CD14-positive monocyte (primary cell): ENCODE measurements at regions not wholly inside any gene's neighbourhood (a gene's known extent, or its start where the extent isn't known, plus 50 kb on each side); places are given as distances from the start of the nearest gene placed in this dataset.

Experiments
- DNase-seq, 3 donors: peaks; one replicate each; pipeline ENCODE4 v3.0.0-alpha.2; 2011 to 2022
- H2AFZ ChIP-seq: 2 replicates; pipeline ENCODE4 v1.6.0; 2012; ENCODE audit warnings: mild to moderate bottlenecking, low read depth, low read length, inconsistent platforms; ENCODE audit not compliant: insufficient read depth, poor library complexity, severe bottlenecking
- H3K27ac ChIP-seq, 2 donors: 1 replicate in 1 of 2; 2 replicates in 1 of 2; pipeline ENCODE4 v1.5.1; 2012 to 2013; ENCODE audit warnings: low read length in 2 of 2, control low read depth in 1 of 2, inconsistent platforms in 1 of 2, low read depth in 1 of 2, mild to moderate bottlenecking in 1 of 2
- H3K27me3 ChIP-seq, 2 donors: one replicate each; pipeline versions ENCODE4 v1.6.0 to v1.6.1; 2011 to 2013; ENCODE audit warnings: low read length in 2 of 2; ENCODE audit not compliant: control insufficient read depth in 2 of 2, insufficient read depth in 2 of 2
- H3K36me3 ChIP-seq, 2 donors: replicated peaks in 1 of 2; 1 replicate in 1 of 2; 2 replicates in 1 of 2; pipeline versions ENCODE4 v1.5.1 to v1.6.1; 2012 to 2013; ENCODE audit warnings: low read length in 2 of 2, control low read depth in 1 of 2, inconsistent platforms in 1 of 2, mild to moderate bottlenecking in 1 of 2; ENCODE audit not compliant: insufficient read depth in 2 of 2, control insufficient read depth in 1 of 2
- H3K4me1 ChIP-seq, 2 donors: 1 replicate in 1 of 2; 2 replicates in 1 of 2; pipeline versions ENCODE4 v1.5.1 to v1.6.1; 2012 to 2013; ENCODE audit warnings: low read length in 2 of 2, control low read depth in 1 of 2, inconsistent platforms in 1 of 2, mild to moderate bottlenecking in 1 of 2, moderate library complexity in 1 of 2; ENCODE audit not compliant: insufficient read depth in 2 of 2, control insufficient read depth in 1 of 2
- H3K4me2 ChIP-seq: replicated peaks from 2 replicates; pipeline ENCODE3; 2012; ENCODE audit warnings: low read length, moderate library complexity, mild to moderate bottlenecking; ENCODE audit not compliant: poor library complexity, severe bottlenecking; ENCODE audit errors: extremely low read depth
- H3K4me3 ChIP-seq, 3 experiments: fragments of 200-600 bp in 1 of 3; sonication (generic) in 1 of 3; replicated peaks in 1 of 3; 1 replicate in 2 of 3; 2 replicates in 1 of 3; pipeline ENCODE4 v1.5.1; 2011 to 2013; ENCODE audit warnings: low read length in 3 of 3, mild to moderate bottlenecking in 3 of 3, control low read depth in 2 of 3, low read depth in 2 of 3, inconsistent platforms in 1 of 3, moderate library complexity in 1 of 3
- H3K79me2 ChIP-seq: 2 replicates; pipeline ENCODE4 v1.6.0; 2012; ENCODE audit warnings: mild to moderate bottlenecking, control low read depth, inconsistent platforms, low read length, moderate library complexity; ENCODE audit not compliant: insufficient read depth
- H3K9ac ChIP-seq: 2 replicates; pipeline ENCODE4 v1.6.0; 2017; ENCODE audit warnings: low read length, mild to moderate bottlenecking; ENCODE audit not compliant: insufficient read depth, poor library complexity, severe bottlenecking
- H3K9me3 ChIP-seq, 2 donors: replicated peaks in 1 of 2; 1 replicate in 1 of 2; 2 replicates in 1 of 2; pipeline versions ENCODE4 v1.5.1 to v1.6.1; 2012 to 2013; ENCODE audit warnings: low read length in 2 of 2, control low read depth in 1 of 2; ENCODE audit not compliant: control insufficient read depth in 1 of 2, insufficient read depth in 1 of 2
- H4K20me1 ChIP-seq: 2 replicates; pipeline ENCODE4 v1.6.0; 2012; ENCODE audit warnings: mild to moderate bottlenecking, low read length, control low read depth, moderate library complexity; ENCODE audit not compliant: insufficient read depth
- H3K27ac Mint-ChIP-seq, 7 donors: one replicate each; pipeline ENCODE4 v1.8.0; 2020; ENCODE audit warnings: mild to moderate bottlenecking in 7 of 7, mixed read lengths in 7 of 7, moderate library complexity in 6 of 7, inconsistent platforms in 2 of 7
- H3K27me3 Mint-ChIP-seq, 3 donors: one replicate each; pipeline ENCODE4 v1.8.0; 2021 to 2022; ENCODE audit warnings: low read depth in 3 of 3, mild to moderate bottlenecking in 3 of 3, mixed read lengths in 3 of 3, moderate library complexity in 3 of 3, inconsistent platforms in 1 of 3
- H3K36me3 Mint-ChIP-seq, 2 donors: one replicate each; pipeline ENCODE4 v1.8.0; 2020; ENCODE audit warnings: mixed read lengths in 2 of 2, inconsistent platforms in 1 of 2, mild to moderate bottlenecking in 1 of 2
- H3K4me1 Mint-ChIP-seq: one replicate; pipeline ENCODE4 v1.8.0; 2020; ENCODE audit warnings: mild to moderate bottlenecking, mixed read lengths
- H3K4me3 Mint-ChIP-seq, 2 donors: one replicate each; pipeline ENCODE4 v1.8.0; 2020; ENCODE audit warnings: mild to moderate bottlenecking in 2 of 2, mixed read lengths in 2 of 2, moderate library complexity in 1 of 2
- H3K9me3 Mint-ChIP-seq, 7 donors: one replicate each; pipeline ENCODE4 v1.8.0; 2020 to 2022; ENCODE audit warnings: mixed read lengths in 7 of 7, mild to moderate bottlenecking in 6 of 7, moderate library complexity in 6 of 7, inconsistent platforms in 2 of 7
- CTCF ChIP-seq: fragments of 200-600 bp; IDR thresholded peaks from one replicate; pipeline ENCODE4 v1.8.0; 2022; ENCODE audit warnings: antibody characterized with exemption, mild to moderate bottlenecking
- WGBS: methylation state at CpG from one replicate; pipeline ENCODE4 v1.1.5; 2013; ENCODE audit warnings: missing lambda C conversion rate; ENCODE audit not compliant: insufficient coverage; 5-methylcytosine and 5-hydroxymethylcytosine counted together
- intact Hi-C, 2 donors: fragments of 100-400 bp; cut with micrococcal nuclease; formaldehyde crosslinking; loops; one replicate each; pipeline versions ENCODE4 v1.15.0 to v1.15.1; 2023

- WGBS: 96% methylated on average over 3 of the region's 5 CpGs
- H3K27ac ChIP-seq: no peak overlapping the region
Observed at GRCh38 chr17:62867303-62867702, 59.2 kb upstream of the MARCHF10 start.

GRCh38 chr17:62866471-62866870 lies 58.4 kb upstream of the MARCHF10 start:
- H3K36me3 Mint-ChIP-seq: no peaks in the 10 kb centered on the region
- no peak overlapping the region for H3K4me3 Mint-ChIP-seq
- Histone ChIP-seq H3K27ac (no peak overlapping the region), H2AFZ (no peak overlapping the region), H3K27me3 (no peaks in the 10 kb centered on the region), H3K36me3 (no peaks in the 10 kb centered on the region), H3K9me3 (no peaks in the 10 kb centered on the region), H4K20me1 (no peaks in the 10 kb centered on the region), H3K4me3 (no peak overlapping the region), H3K9ac (no peak overlapping the region), H3K79me2 (no peaks in the 10 kb centered on the region), H3K4me1 (no peaks in the 10 kb centered on the region), H3K4me2 (no peak overlapping the region)
- 10% methylated on average over 2 of the region's 3 CpGs for WGBS
- TF ChIP-seq CTCF: no peak
- no peaks in the 10 kb centered on the region for H3K4me1 Mint-ChIP-seq
- H3K9me3 Mint-ChIP-seq: peaks cover 0 to 5% (median 0%) of the 10 kb centered on the region in 7 donors
- intact Hi-C loops: no loop called here
- H3K27ac Mint-ChIP-seq: no peak overlapping the region
- no peak for DNase-seq
- peaks cover 2 to 9% (median 4%) of the 10 kb centered on the region in 3 donors for H3K27me3 Mint-ChIP-seq

More at GRCh38 chr17:62867303-62867702, 59.2 kb upstream of the MARCHF10 start:
- TF ChIP-seq CTCF: no peak
- DNase-seq: no peak
- Histone ChIP-seq H3K9ac (no peak overlapping the region), H3K79me2 (no peaks in the 10 kb centered on the region), H3K9me3 (no peaks in the 10 kb centered on the region), H2AFZ (no peak overlapping the region), H3K36me3 (no peaks in the 10 kb centered on the region), H4K20me1 (no peaks in the 10 kb centered on the region), H3K27me3 (no peaks in the 10 kb centered on the region), H3K4me2 (no peak overlapping the region), H3K4me1 (no peaks in the 10 kb centered on the region), H3K4me3 (no peak overlapping the region)
- Mint-ChIP-seq H3K27me3 (peaks cover 2 to 6% (median 4%) of the 10 kb centered on the region in 3 donors), H3K4me3 (no peak overlapping the region), H3K9me3 (peaks cover 0 to 5% (median 0%) of the 10 kb centered on the region in 7 donors), H3K27ac (no peak overlapping the region), H3K4me1 (no peaks in the 10 kb centered on the region), H3K36me3 (no peaks in the 10 kb centered on the region)
- intact Hi-C loops: no loop called here
